SK-N-SH (cell line): ENCODE measurements at regions not wholly inside any gene's neighbourhood (a gene's known extent, or its start where the extent isn't known, plus 50 kb on each side); places are given as distances from the start of the nearest gene placed in this dataset.

Experiments
- POLR2AphosphoS5 ChIP-seq: IDR thresholded peaks from 2 replicates; pipeline ENCODE4 v1.6.1; 2012; ENCODE audit warnings: low read depth, low read length
- TEAD4 ChIP-seq: IDR thresholded peaks from 2 replicates; pipeline ENCODE4 v1.4.0; 2012; ENCODE audit warnings: mild to moderate bottlenecking, borderline replicate concordance; ENCODE audit not compliant: insufficient read depth
- TF ChIP-seq, protein P1 (sequence below): fragments of 200-600 bp; sonication (generic); IDR thresholded peaks from 2 replicates; pipeline ENCODE4 v1.6.1; 2017; ENCODE audit warnings: antibody characterized with exemption, mild to moderate bottlenecking, moderate library complexity

DNA sequence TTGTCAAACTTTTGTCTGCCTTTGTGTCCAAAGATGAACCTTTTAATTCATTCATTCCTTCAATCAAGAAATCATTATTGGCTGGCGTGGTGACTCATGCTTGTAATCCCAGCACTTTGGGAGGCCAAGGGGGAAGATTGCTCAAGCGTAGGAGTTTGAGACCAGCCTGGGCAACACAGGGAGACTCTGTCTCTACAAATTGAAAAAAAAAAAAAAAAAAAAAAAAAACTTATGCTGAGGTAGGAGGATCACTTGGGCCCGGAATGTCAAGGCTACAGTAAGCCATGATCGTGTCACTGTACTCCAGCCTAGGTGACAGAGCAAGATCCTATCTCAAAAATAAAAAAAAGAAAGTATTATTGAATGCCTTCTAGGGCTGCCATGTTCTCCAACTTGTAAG is 51.3 kb upstream of the CXADR start:
- TF ChIP-seq, protein P1, sequence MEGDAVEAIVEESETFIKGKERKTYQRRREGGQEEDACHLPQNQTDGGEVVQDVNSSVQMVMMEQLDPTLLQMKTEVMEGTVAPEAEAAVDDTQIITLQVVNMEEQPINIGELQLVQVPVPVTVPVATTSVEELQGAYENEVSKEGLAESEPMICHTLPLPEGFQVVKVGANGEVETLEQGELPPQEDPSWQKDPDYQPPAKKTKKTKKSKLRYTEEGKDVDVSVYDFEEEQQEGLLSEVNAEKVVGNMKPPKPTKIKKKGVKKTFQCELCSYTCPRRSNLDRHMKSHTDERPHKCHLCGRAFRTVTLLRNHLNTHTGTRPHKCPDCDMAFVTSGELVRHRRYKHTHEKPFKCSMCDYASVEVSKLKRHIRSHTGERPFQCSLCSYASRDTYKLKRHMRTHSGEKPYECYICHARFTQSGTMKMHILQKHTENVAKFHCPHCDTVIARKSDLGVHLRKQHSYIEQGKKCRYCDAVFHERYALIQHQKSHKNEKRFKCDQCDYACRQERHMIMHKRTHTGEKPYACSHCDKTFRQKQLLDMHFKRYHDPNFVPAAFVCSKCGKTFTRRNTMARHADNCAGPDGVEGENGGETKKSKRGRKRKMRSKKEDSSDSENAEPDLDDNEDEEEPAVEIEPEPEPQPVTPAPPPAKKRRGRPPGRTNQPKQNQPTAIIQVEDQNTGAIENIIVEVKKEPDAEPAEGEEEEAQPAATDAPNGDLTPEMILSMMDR: no peak
- TF ChIP-seq TEAD4 (no peak), POLR2AphosphoS5 (no peak)
